ENCODE measurements at regions not wholly inside any gene's neighbourhood (a gene's known extent, or its start where the extent isn't known, plus 50 kb on each side); places are given as distances from the start of the nearest gene placed in this dataset.

DNA sequence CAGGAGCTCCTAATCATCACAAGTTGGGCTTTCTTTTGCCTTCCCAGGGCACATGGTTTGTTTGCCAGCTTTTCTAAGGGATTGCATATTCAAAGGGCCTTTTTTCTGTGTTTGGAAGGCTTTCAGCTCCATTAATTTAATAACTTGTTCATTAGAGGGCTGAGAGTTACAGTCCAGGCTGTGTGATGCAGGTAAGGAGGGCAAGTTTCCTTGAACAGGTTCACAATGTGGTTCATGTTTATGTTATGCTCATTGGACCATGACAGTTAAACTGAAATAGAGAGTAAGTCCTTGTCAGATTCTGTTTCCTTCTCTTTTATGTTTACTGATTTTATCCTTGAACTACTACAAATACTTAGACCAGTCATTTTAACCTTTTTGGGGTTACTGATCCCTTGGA is 174.4 kb downstream of the MARCHF11 start:
- H3K36me3 ChIP-seq (ENCODE audit: control insufficient read depth, insufficient read depth, low read length) = no peaks in the 10 kb centered on the region
- no peak overlapping the region for H3K27ac ChIP-seq (ENCODE audit: low read depth, low read length)
- no peaks in the 10 kb centered on the region for H3K4me1 ChIP-seq (ENCODE audit: control insufficient read depth, insufficient read depth, low read length)
- TF ChIP-seq, protein P1, sequence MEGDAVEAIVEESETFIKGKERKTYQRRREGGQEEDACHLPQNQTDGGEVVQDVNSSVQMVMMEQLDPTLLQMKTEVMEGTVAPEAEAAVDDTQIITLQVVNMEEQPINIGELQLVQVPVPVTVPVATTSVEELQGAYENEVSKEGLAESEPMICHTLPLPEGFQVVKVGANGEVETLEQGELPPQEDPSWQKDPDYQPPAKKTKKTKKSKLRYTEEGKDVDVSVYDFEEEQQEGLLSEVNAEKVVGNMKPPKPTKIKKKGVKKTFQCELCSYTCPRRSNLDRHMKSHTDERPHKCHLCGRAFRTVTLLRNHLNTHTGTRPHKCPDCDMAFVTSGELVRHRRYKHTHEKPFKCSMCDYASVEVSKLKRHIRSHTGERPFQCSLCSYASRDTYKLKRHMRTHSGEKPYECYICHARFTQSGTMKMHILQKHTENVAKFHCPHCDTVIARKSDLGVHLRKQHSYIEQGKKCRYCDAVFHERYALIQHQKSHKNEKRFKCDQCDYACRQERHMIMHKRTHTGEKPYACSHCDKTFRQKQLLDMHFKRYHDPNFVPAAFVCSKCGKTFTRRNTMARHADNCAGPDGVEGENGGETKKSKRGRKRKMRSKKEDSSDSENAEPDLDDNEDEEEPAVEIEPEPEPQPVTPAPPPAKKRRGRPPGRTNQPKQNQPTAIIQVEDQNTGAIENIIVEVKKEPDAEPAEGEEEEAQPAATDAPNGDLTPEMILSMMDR (conservative IDR thresholded peaks at IDR 0.05) = no peak
- H3K27ac Mint-ChIP-seq = no peak overlapping the region
- H3K4me3 ChIP-seq (ENCODE audit: low read length) = no peak overlapping the region
- H3K4me3 Mint-ChIP-seq = no peak overlapping the region
- no peak for DNase-seq
- H3K27me3 ChIP-seq (ENCODE audit: control insufficient read depth, insufficient read depth, low read length, poor library complexity, severe bottlenecking) = no peaks in the 10 kb centered on the region
- no peak overlapping the region for H3K9ac ChIP-seq (ENCODE audit: extremely low read depth, low read length, poor library complexity, severe bottlenecking)
- no peaks in the 10 kb centered on the region for H3K4me1 Mint-ChIP-seq
- H3K27me3 Mint-ChIP-seq (ENCODE audit: insufficient read depth) = peaks cover 3% of the 10 kb centered on the region
- peaks cover 36% of the 10 kb centered on the region for H3K9me3 ChIP-seq (ENCODE audit: control insufficient read depth, low read length)
- H3K9me3 Mint-ChIP-seq = peaks cover 32% of the 10 kb centered on the region
- H3K36me3 Mint-ChIP-seq (ENCODE audit: low read depth) = peaks cover 2% of the 10 kb centered on the region

DNA sequence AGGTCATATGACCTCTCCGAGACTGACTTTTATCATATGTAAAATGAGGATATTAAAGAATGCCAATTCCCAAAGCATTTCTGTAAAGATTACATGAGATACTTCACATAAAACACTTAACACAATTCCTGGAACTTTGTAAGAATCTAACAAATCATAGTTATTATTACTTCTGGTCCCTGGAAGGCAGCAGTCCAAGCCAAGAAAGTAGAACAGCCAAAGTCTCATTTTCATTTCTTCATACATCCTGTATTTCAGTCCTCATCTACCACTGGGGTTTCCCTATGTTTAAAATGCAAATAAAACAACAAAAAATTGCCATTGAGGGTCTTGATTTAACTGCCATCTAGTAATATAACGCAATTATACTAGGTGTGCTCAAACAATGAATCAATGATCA is 179.5 kb downstream of the MARCHF11 start:
- 85 to 90% methylated on average over 1 to 2 of the region's 2 CpGs for WGBS, 2 experiments (ENCODE audit: insufficient coverage in 1 of 2, insufficient read length in 1 of 2)
- peaks cover 17% of the 10 kb centered on the region for H3K4me1 Mint-ChIP-seq

DNA sequence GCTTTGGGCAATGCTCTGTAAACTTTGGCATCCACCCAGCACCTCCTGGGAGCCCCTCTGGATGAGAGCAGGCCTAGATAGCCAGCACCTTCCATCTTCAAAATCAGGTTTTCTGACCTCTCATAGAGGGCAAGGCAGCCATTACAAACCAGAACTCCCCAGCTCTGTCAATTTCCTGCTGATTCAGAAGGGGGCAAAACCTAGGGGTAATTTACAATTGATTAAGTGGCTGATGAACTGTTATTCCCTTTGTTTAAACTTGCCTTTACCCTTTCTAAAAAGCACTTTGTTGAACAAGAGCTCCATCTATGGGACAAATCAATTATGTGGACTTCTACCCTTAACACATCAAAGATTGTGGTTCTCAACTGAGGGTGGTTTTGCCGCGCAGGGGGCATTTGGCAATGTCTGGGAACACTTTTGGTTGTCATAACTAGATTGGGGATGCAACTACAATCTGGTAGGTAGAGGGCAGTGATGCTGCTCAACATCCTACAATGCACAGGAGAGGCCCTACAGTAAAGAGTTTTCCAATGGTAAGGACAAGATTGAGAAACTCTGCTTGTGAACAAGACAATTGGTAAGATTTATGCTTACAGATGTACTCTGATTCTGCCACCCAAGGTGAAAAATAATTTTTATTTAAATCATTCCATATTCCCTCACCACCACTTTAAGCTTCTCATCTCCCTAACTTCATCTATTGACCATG is 184.1 kb downstream of the MARCHF11 start:
- H3K9me3 Mint-ChIP-seq = peaks cover 19% of the 10 kb centered on the region
- Histone ChIP-seq H3K4me3 (ENCODE audit: low read length) (no peak overlapping the region), H3K4me1 (ENCODE audit: control insufficient read depth, insufficient read depth, low read length) (no peaks in the 10 kb centered on the region), H3K27me3 (ENCODE audit: control insufficient read depth, insufficient read depth, low read length, poor library complexity, severe bottlenecking) (no peaks in the 10 kb centered on the region), H3K27ac (ENCODE audit: low read depth, low read length) (no peak overlapping the region), H3K9me3 (ENCODE audit: control insufficient read depth, low read length) (peaks cover 26% of the 10 kb centered on the region), H3K36me3 (ENCODE audit: control insufficient read depth, insufficient read depth, low read length) (no peaks in the 10 kb centered on the region), H3K9ac (ENCODE audit: extremely low read depth, low read length, poor library complexity, severe bottlenecking) (no peak overlapping the region)
- TF ChIP-seq, protein P1 (conservative IDR thresholded peaks at IDR 0.05) = peak; percentile 72
- H3K27me3 Mint-ChIP-seq (ENCODE audit: insufficient read depth) = no peaks in the 10 kb centered on the region
- 82% methylated on average over 2 of the region's 2 CpGs; no CpG with 5 or more reads in 1 of the 2 experiments for WGBS, 2 experiments (ENCODE audit: insufficient coverage in 1 of 2, insufficient read length in 1 of 2)
- peaks cover 4% of the 10 kb centered on the region for H3K36me3 Mint-ChIP-seq (ENCODE audit: low read depth)
- H3K4me3 Mint-ChIP-seq = no peak overlapping the region
- peak; percentile 52 for DNase-seq
- peaks cover 19% of the 10 kb centered on the region for H3K4me1 Mint-ChIP-seq
- H3K27ac Mint-ChIP-seq = no peak overlapping the region

More for the DNA sequence above, 179.5 kb downstream of the MARCHF11 start:
- DNase-seq = no peak
- Mint-ChIP-seq H3K27ac (no peak overlapping the region), H3K27me3 (ENCODE audit: insufficient read depth) (no peaks in the 10 kb centered on the region), H3K36me3 (ENCODE audit: low read depth) (no peaks in the 10 kb centered on the region), H3K4me3 (no peak overlapping the region), H3K9me3 (peaks cover 11% of the 10 kb centered on the region)
- Histone ChIP-seq H3K9me3 (ENCODE audit: control insufficient read depth, low read length) (peaks cover 16% of the 10 kb centered on the region), H3K27me3 (ENCODE audit: control insufficient read depth, insufficient read depth, low read length, poor library complexity, severe bottlenecking) (no peaks in the 10 kb centered on the region), H3K27ac (ENCODE audit: low read depth, low read length) (no peak overlapping the region), H3K36me3 (ENCODE audit: control insufficient read depth, insufficient read depth, low read length) (no peaks in the 10 kb centered on the region), H3K4me1 (ENCODE audit: control insufficient read depth, insufficient read depth, low read length) (no peaks in the 10 kb centered on the region), H3K9ac (ENCODE audit: extremely low read depth, low read length, poor library complexity, severe bottlenecking) (no peak overlapping the region), H3K4me3 (ENCODE audit: low read length) (no peak overlapping the region)
- TF ChIP-seq, protein P1 (conservative IDR thresholded peaks at IDR 0.05) = no peak
